Endothelial cell of umbilical vein (primary cell): ENCODE measurements at regions not wholly inside any gene's neighbourhood (a gene's known extent, or its start where the extent isn't known, plus 50 kb on each side); places are given as distances from the start of the nearest gene placed in this dataset.

ENCODE experiments used
- BruUV-seq: library from RNA; stranded (reverse); fragments of 400-500 nt; replicated peaks from 2 replicates; lab custom pipeline; 2021; lab: Mats Ljungman, UMichigan
- CTCF ChIA-PET: fragments of 300-600, 350-600 bp; sonication (Branson Sonifier 250); formaldehyde crosslinking; loops from one replicate; lab custom pipeline; 2021; ENCODE audit warnings: antibody characterized with exemption, inconsistent platforms; lab: Charles Lee
- POLR2A ChIA-PET: fragments of 300-600, 350-600 bp; sonication (Branson Sonifier 250); formaldehyde crosslinking; loops from one replicate; lab custom pipeline; 2021; ENCODE audit warnings: antibody characterized with exemption, inconsistent platforms; lab: Charles Lee
- DNase-seq: peaks from one replicate; pipeline ENCODE4 v3.0.0-alpha.2; 2011; ENCODE audit warnings: low read depth, low spot score
- FAIRE-seq: peaks from 2 replicates; lab custom pipeline; 2011; peaks lifted over from hg19 to GRCh38; lab: Jason Lieb, UNC
- H2AFZ ChIP-seq: 2 replicates; pipeline ENCODE4 v1.6.0; 2012; ENCODE audit warnings: low read depth, low read length, control low read depth, inconsistent platforms
- H3K27ac ChIP-seq: 2 replicates; pipeline ENCODE4 v1.5.1; 2011; ENCODE audit warnings: low read depth, mild to moderate bottlenecking, control low read depth, low read length, moderate library complexity; ENCODE audit not compliant: insufficient read depth
- H3K27me3 ChIP-seq, 2 experiments: 2 replicates each; pipeline versions ENCODE4 v1.6.0 to v1.6.1; 2011; ENCODE audit warnings: low read length in 2 of 2, mixed read lengths in 1 of 2; ENCODE audit not compliant: control insufficient read depth in 2 of 2, insufficient read depth in 2 of 2
- H3K36me3 ChIP-seq, 2 experiments: 2 replicates in 1 of 2; 3 replicates in 1 of 2; pipeline ENCODE4 v1.5.1; 2011; ENCODE audit warnings: low read length in 2 of 2, mild to moderate bottlenecking in 1 of 2, moderate library complexity in 1 of 2; ENCODE audit not compliant: control insufficient read depth in 2 of 2, insufficient read depth in 2 of 2; ENCODE audit errors: extremely low read depth in 1 of 2
- H3K4me1 ChIP-seq: 3 replicates; pipeline ENCODE4 v1.5.1; 2011; ENCODE audit warnings: mild to moderate bottlenecking, low read length; ENCODE audit not compliant: control insufficient read depth, insufficient read depth; ENCODE audit errors: extremely low read depth
- H3K4me2 ChIP-seq: 2 replicates; pipeline ENCODE4 v1.6.1; 2011; ENCODE audit warnings: low read length, control low read depth, mixed read lengths; ENCODE audit not compliant: insufficient read depth
- H3K4me3 ChIP-seq, 3 experiments: fragments of 200-600 bp in 1 of 3; sonication (generic), shearing (Covaris generic) in 1 of 3; replicated peaks in 1 of 3; 2 replicates each; pipeline ENCODE4 v1.5.1; 2011 to 2016; ENCODE audit warnings: control low read depth in 3 of 3, low read length in 3 of 3, mild to moderate bottlenecking in 2 of 3, inconsistent platforms in 1 of 3, low read depth in 1 of 3, moderate library complexity in 1 of 3; ENCODE audit not compliant: insufficient read depth in 1 of 3
- H3K79me2 ChIP-seq: 2 replicates; pipeline ENCODE4 v1.6.0; 2012; ENCODE audit warnings: low read length, inconsistent platforms; ENCODE audit not compliant: control insufficient read depth, insufficient read depth
- H3K9ac ChIP-seq: replicated peaks from 2 replicates; pipeline ENCODE3; 2011; ENCODE audit warnings: low read length, control low read depth; ENCODE audit not compliant: insufficient read depth; ENCODE audit errors: extremely low read depth
- H3K9me1 ChIP-seq: replicated peaks from 3 replicates; pipeline ENCODE4 v1.6.0; 2011; ENCODE audit warnings: mild to moderate bottlenecking, low read length; ENCODE audit not compliant: control insufficient read depth, insufficient read depth; ENCODE audit errors: extremely low read depth
- H3K9me3 ChIP-seq: replicated peaks from 2 replicates; pipeline ENCODE4 v1.5.1; 2012; ENCODE audit warnings: low read length, inconsistent platforms; ENCODE audit not compliant: control insufficient read depth, insufficient read depth
- H4K20me1 ChIP-seq: replicated peaks from 2 replicates; pipeline ENCODE3; 2011; ENCODE audit warnings: mild to moderate bottlenecking, low read length; ENCODE audit not compliant: control insufficient read depth, insufficient read depth; ENCODE audit errors: extremely low read depth
- EZH2 ChIP-seq: IDR thresholded peaks from 2 replicates; pipeline ENCODE4 v1.6.1; 2012; ENCODE audit warnings: borderline replicate concordance, low read depth, mild to moderate bottlenecking, moderate library complexity, low read length, inconsistent platforms; ENCODE audit not compliant: severe bottlenecking
- FOS ChIP-seq: IDR thresholded peaks from 2 replicates; pipeline ENCODE4 v1.6.1; 2011; ENCODE audit warnings: mild to moderate bottlenecking, low read length, moderate library complexity, borderline replicate concordance; ENCODE audit not compliant: insufficient read depth
- GATA2 ChIP-seq: IDR thresholded peaks from 2 replicates; pipeline ENCODE4 v1.7.0; 2011; ENCODE audit warnings: low read depth, mild to moderate bottlenecking, moderate library complexity, mixed read lengths, low read length; ENCODE audit not compliant: insufficient read length, insufficient read depth
- JUN ChIP-seq: IDR thresholded peaks from 2 replicates; pipeline ENCODE4 v1.6.1; 2011; ENCODE audit warnings: borderline replicate concordance, low read depth; ENCODE audit not compliant: insufficient read length, insufficient read depth
- MAX ChIP-seq: IDR thresholded peaks from 2 replicates; pipeline ENCODE4 v1.6.1; 2011; ENCODE audit not compliant: insufficient read depth, insufficient read length
- MYC ChIP-seq: IDR thresholded peaks from one replicate; pipeline ENCODE4 v1.6.1; 2011; ENCODE audit warnings: mild to moderate bottlenecking, low read depth, low read length
- POLR2A ChIP-seq: IDR thresholded peaks from 2 replicates; pipeline ENCODE4 v1.6.1; 2012; ENCODE audit warnings: low read depth, mild to moderate bottlenecking, control low read depth, low read length
- POLR2AphosphoS5 ChIP-seq: IDR thresholded peaks from 2 replicates; pipeline ENCODE4 v1.6.1; 2012; ENCODE audit warnings: low read depth, mild to moderate bottlenecking, control low read depth, low read length, moderate library complexity; ENCODE audit not compliant: insufficient read depth
- dilution Hi-C: fragments of 300-500 bp; cut with MboI; formaldehyde crosslinking; loops from one replicate; pipeline ENCODE4 v1.15.0; 2019; ENCODE audit warnings: low sequenced_read_pairs; ENCODE audit not compliant: extremely low pct_ligation_motif_present
- intact Hi-C: fragments of 100-400 bp; cut with micrococcal nuclease; formaldehyde crosslinking; loops from one replicate; pipeline ENCODE4 v1.10.0; 2022
- TF ChIP-seq, protein P1 (sequence below), 2 donors: IDR thresholded peaks; 1 replicate in 1 of 2; 2 replicates in 1 of 2; pipeline ENCODE4 v1.5.1; 2011; ENCODE audit warnings: low read length in 2 of 2, mild to moderate bottlenecking in 2 of 2, moderate library complexity in 2 of 2, control low read depth in 1 of 2, inconsistent platforms in 1 of 2, low read depth in 1 of 2; ENCODE audit not compliant: insufficient read depth in 1 of 2; ENCODE audit errors: extremely low read depth in 1 of 2

GRCh38 chr16:86729686-86730085 is 151.3 kb downstream of the FOXL1 start:
- intact Hi-C loops (no loop called here), dilution Hi-C loops (no loop called here)
- TF ChIP-seq GATA2 (no peak), EZH2 (no peak), POLR2AphosphoS5 (no peak), FOS (no peak), JUN (no peak), POLR2A (no peak), MYC (no peak), MAX (no peak)
- TF ChIP-seq, protein P1, sequence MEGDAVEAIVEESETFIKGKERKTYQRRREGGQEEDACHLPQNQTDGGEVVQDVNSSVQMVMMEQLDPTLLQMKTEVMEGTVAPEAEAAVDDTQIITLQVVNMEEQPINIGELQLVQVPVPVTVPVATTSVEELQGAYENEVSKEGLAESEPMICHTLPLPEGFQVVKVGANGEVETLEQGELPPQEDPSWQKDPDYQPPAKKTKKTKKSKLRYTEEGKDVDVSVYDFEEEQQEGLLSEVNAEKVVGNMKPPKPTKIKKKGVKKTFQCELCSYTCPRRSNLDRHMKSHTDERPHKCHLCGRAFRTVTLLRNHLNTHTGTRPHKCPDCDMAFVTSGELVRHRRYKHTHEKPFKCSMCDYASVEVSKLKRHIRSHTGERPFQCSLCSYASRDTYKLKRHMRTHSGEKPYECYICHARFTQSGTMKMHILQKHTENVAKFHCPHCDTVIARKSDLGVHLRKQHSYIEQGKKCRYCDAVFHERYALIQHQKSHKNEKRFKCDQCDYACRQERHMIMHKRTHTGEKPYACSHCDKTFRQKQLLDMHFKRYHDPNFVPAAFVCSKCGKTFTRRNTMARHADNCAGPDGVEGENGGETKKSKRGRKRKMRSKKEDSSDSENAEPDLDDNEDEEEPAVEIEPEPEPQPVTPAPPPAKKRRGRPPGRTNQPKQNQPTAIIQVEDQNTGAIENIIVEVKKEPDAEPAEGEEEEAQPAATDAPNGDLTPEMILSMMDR (IDR thresholded peaks at IDR 0.05; ENCODE audit: extremely low read depth in 1 of 2, insufficient read depth in 1 of 2, low read depth in 1 of 2, low read length in 2 of 2), result no peak
- no peak overlapping the region for H3K4me3 ChIP-seq
- no peak overlapping the region for H2AFZ ChIP-seq
- no peaks in the 10 kb centered on the region for H3K79me2 ChIP-seq
- FAIRE-seq (no peak), DNase-seq (no peak)
- H4K20me1 ChIP-seq, result no peaks in the 10 kb centered on the region
- CTCF ChIA-PET, result interaction anchor here (0.7 kb wide), 1 partner anchor 10 kb away, joined by 3 read pairs; no protein-coding TSS in a partner anchor
- no peaks in the 10 kb centered on the region for H3K9me1 ChIP-seq
- H3K4me1 ChIP-seq, result peaks cover 4% of the 10 kb centered on the region
- no peak overlapping the region for H3K9ac ChIP-seq
- no peak overlapping the region for H3K4me2 ChIP-seq
- no peak overlapping the region for H3K27ac ChIP-seq
- no TSS peak for BruUV-seq
- POLR2A ChIA-PET, result no interaction called here
- no peaks in the 10 kb centered on the region for H3K9me3 ChIP-seq
- peaks cover 0 to 18% of the 10 kb centered on the region in 2 experiments for H3K27me3 ChIP-seq
- H3K36me3 ChIP-seq, result no peaks in the 10 kb centered on the region
